Neutrophil (primary cell): ENCODE measurements at regions not wholly inside any gene's neighbourhood (a gene's known extent, or its start where the extent isn't known, plus 50 kb on each side); places are given as distances from the start of the nearest gene placed in this dataset.

Experiments used
- H3K27ac ChIP-seq: fragments of 200-600 bp; sonication (generic); 2 replicates; pipeline ENCODE4 v1.5.1; 2016; ENCODE audit warnings: mild to moderate bottlenecking, moderate library complexity
- H3K27me3 ChIP-seq: fragments of 200-600 bp; sonication (generic); 2 replicates; pipeline ENCODE4 v1.6.0; 2016; ENCODE audit warnings: mild to moderate bottlenecking
- H3K36me3 ChIP-seq: fragments of 200-600 bp; sonication (generic); 2 replicates; pipeline ENCODE4 v1.5.1; 2017
- H3K4me1 ChIP-seq, 2 experiments: fragments of 200-600 bp in 1 of 2; sonication (generic) in 1 of 2; 1 replicate in 1 of 2; 2 replicates in 1 of 2; pipeline versions ENCODE4 v1.5.1 to v1.6.1; 2013 to 2016; ENCODE audit warnings: low read depth in 1 of 2, low read length in 1 of 2, mild to moderate bottlenecking in 1 of 2, moderate library complexity in 1 of 2; ENCODE audit not compliant: control insufficient read depth in 1 of 2, insufficient read depth in 1 of 2
- H3K4me3 ChIP-seq, 2 experiments: fragments of 200-600 bp in 1 of 2; sonication (generic) in 1 of 2; 1 replicate in 1 of 2; 2 replicates in 1 of 2; pipeline ENCODE4 v1.5.1; 2013 to 2016; ENCODE audit warnings: low read depth in 1 of 2, low read length in 1 of 2, mild to moderate bottlenecking in 1 of 2, moderate library complexity in 1 of 2
- H3K9me3 ChIP-seq: fragments of 200-600 bp; sonication (generic); 2 replicates; pipeline ENCODE4 v1.5.1; 2016
- TF ChIP-seq, protein P1 (sequence below): fragments of 200-600 bp; sonication (generic); IDR thresholded peaks from 2 replicates; pipeline ENCODE4 v1.5.1; 2016; ENCODE audit warnings: antibody characterized with exemption

DNA sequence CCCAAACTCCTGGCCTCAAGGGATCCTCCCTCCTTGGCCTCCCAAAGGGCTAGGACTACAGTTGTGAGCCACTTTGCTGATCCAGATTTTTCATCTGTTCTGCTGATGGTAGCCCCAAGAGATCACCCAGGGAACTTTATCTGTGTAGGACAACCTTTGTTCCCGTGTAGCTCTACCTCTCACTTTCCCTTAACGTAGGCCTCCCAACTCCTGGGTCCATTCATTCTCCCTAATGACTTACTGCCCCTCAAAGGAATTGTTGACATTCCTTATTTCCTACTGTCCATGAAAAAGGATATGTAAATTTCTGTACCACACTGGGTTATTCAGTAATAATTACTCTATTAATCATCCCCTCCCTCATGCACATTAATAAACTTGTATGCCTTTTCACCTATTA, 51.0 kb upstream of the PHF24 start:
- no peaks in the 10 kb centered on the region for H3K9me3 ChIP-seq
- H3K27ac ChIP-seq = no peak overlapping the region
- TF ChIP-seq, protein P1, sequence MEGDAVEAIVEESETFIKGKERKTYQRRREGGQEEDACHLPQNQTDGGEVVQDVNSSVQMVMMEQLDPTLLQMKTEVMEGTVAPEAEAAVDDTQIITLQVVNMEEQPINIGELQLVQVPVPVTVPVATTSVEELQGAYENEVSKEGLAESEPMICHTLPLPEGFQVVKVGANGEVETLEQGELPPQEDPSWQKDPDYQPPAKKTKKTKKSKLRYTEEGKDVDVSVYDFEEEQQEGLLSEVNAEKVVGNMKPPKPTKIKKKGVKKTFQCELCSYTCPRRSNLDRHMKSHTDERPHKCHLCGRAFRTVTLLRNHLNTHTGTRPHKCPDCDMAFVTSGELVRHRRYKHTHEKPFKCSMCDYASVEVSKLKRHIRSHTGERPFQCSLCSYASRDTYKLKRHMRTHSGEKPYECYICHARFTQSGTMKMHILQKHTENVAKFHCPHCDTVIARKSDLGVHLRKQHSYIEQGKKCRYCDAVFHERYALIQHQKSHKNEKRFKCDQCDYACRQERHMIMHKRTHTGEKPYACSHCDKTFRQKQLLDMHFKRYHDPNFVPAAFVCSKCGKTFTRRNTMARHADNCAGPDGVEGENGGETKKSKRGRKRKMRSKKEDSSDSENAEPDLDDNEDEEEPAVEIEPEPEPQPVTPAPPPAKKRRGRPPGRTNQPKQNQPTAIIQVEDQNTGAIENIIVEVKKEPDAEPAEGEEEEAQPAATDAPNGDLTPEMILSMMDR = no peak
- no peaks in the 10 kb centered on the region for H3K36me3 ChIP-seq
- H3K27me3 ChIP-seq = peaks cover 47% of the 10 kb centered on the region
- no peak overlapping the region for H3K4me3 ChIP-seq
- no peaks in the 10 kb centered on the region for H3K4me1 ChIP-seq

DNA sequence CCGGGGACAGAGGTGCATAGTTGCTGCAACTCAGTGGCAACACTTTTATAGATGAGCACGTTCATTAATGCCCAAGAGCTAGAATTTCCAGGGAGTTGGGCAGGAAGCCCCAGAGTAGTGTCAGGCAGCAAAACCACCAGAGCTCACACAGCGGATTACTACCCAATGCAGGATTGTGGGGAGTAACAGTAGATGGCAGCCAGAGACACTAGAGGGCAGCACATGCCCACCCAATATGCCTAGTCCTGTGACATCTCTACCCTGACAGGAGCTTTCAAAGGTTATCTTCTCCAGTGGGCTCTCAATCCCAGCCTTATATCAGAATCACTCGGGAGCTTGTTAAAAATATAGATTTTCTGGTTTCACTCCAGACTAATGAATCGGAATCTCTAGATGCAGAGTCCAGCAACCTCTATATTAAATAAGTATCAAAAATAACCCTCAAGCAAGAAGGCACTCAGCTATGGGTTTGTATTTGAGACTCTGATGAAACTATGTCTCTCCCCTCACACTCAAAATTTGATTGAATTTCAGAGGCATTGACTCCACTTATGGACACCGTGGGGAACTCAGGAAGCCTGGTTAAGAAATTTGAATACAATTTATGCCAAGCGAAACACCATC, 58.4 kb upstream of the PHF24 start:
- Histone ChIP-seq H3K36me3 (no peaks in the 10 kb centered on the region), H3K27ac (no peak overlapping the region), H3K9me3 (no peaks in the 10 kb centered on the region), H3K27me3 (peaks cover 55% of the 10 kb centered on the region), H3K4me3 (no peak overlapping the region), H3K4me1 (no peaks in the 10 kb centered on the region)
- TF ChIP-seq, protein P1 = peak; percentile 85

DNA sequence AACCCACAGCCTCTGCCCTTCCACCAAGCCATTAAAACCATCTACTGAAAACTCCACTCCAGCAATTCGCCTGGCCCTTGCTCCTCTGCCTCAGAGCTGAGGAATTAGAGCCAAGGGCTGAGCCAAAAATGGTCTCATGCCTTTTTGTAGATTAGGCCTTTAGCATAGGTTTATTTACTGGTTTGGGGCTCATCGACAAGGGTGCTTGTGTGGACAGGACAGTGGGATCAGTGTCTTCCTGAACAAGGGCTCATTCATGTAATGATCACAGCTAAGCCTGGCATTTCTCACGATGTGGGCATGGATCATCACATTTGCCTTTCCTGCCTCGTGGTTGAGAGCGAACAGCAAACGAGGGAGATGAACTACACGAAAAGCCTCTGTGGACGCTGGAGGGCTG, 59.2 kb upstream of the PHF24 start:
- Histone ChIP-seq H3K4me3 (no peak overlapping the region), H3K9me3 (no peaks in the 10 kb centered on the region), H3K36me3 (no peaks in the 10 kb centered on the region), H3K4me1 (no peaks in the 10 kb centered on the region), H3K27me3 (peaks cover 63% of the 10 kb centered on the region), H3K27ac (no peak overlapping the region)
- TF ChIP-seq, protein P1 = no peak

DNA sequence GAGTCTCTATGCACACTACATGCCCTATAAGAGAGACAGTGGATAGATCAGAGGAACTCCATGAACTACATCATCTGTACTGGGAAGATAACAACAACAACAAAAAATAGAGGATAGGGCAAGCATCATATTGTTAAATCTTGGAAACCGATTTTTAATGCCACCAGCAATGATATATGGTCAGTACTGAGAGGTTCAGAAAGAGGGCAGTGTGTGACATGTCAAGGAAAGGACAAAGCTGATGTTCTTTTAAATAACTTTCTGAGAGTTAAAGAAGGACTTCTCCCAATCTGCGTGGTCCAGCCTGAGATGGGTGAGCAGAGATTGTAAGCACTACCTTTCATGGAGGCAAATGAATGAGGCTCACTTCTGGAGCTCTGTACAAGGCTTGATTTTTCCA, 62.0 kb upstream of the PHF24 start:
- TF ChIP-seq, protein P1 = no peak
- no peaks in the 10 kb centered on the region for H3K9me3 ChIP-seq
- H3K27me3 ChIP-seq = peaks cover 83% of the 10 kb centered on the region
- no peaks in the 10 kb centered on the region for H3K4me1 ChIP-seq
- H3K36me3 ChIP-seq = no peaks in the 10 kb centered on the region
- no peak overlapping the region for H3K4me3 ChIP-seq
- no peak overlapping the region for H3K27ac ChIP-seq

DNA sequence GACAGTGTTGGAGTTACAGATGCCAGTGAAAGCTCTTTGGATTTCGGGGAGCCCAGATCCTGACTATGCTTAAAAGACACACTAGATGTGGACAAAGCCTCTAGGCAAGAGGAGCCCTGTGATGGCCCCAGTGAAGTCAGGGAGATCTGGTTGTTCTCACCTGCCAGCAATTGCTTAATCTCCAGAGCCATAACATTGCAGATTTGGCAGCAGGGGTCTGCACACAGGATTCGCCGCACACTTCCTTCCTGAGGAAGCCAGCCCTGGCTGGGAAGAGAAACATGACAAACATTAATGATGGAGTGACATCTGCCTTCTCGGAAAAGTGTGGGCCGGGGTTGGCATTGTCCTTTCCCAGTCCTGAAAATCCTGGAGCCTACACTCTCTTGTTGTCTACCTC, 65.2 kb upstream of the PHF24 start:
- H3K9me3 ChIP-seq = no peaks in the 10 kb centered on the region
- peaks cover 89% of the 10 kb centered on the region for H3K27me3 ChIP-seq

More for the DNA sequence above, 65.2 kb upstream of the PHF24 start:
- H3K4me1 ChIP-seq = no peaks in the 10 kb centered on the region
- no peaks in the 10 kb centered on the region for H3K36me3 ChIP-seq
- H3K4me3 ChIP-seq = no peak overlapping the region
- TF ChIP-seq, protein P1 = no peak
- no peak overlapping the region for H3K27ac ChIP-seq
